Neuronal stem cell (in vitro differentiated cells): ENCODE measurements at regions not wholly inside any gene's neighbourhood (a gene's known extent, or its start where the extent isn't known, plus 50 kb on each side); places are given as distances from the start of the nearest gene placed in this dataset.

Experiments
- DNase-seq: peaks from one replicate; pipeline ENCODE4 v3.0.0-alpha.2; 2013; ENCODE audit warnings: low spot score
- H2AFZ ChIP-seq: one replicate; pipeline ENCODE4 v1.6.1; 2013; ENCODE audit warnings: mild to moderate bottlenecking, low read length, inconsistent platforms
- H2AK5ac ChIP-seq: 2 replicates; pipeline ENCODE4 v1.6.1; 2013; ENCODE audit warnings: low read depth, mild to moderate bottlenecking, inconsistent platforms, low read length, moderate library complexity, mixed read lengths
- H2BK120ac ChIP-seq: 2 replicates; pipeline ENCODE4 v1.6.1; 2013; ENCODE audit warnings: low read depth, mild to moderate bottlenecking, inconsistent platforms, low read length, moderate library complexity, mixed read lengths
- H2BK12ac ChIP-seq: one replicate; pipeline ENCODE4 v1.6.1; 2013; ENCODE audit warnings: low read length, inconsistent platforms
- H2BK15ac ChIP-seq: 2 replicates; pipeline ENCODE4 v1.6.1; 2013; ENCODE audit warnings: mild to moderate bottlenecking, low read length, inconsistent platforms, mixed read lengths
- H2BK5ac ChIP-seq: one replicate; pipeline ENCODE4 v1.6.1; 2013; ENCODE audit warnings: inconsistent platforms, mild to moderate bottlenecking, low read length, moderate library complexity
- H3K14ac ChIP-seq: one replicate; pipeline ENCODE4 v1.6.1; 2013; ENCODE audit warnings: low read length, inconsistent platforms
- H3K18ac ChIP-seq: 2 replicates; pipeline ENCODE4 v1.6.1; 2013; ENCODE audit warnings: low read length, inconsistent platforms
- H3K23ac ChIP-seq: 2 replicates; pipeline ENCODE4 v1.6.1; 2013; ENCODE audit warnings: low read depth, mild to moderate bottlenecking, mixed read lengths, low read length, inconsistent platforms; ENCODE audit not compliant: poor library complexity
- H3K27ac ChIP-seq: replicated peaks from 3 replicates; pipeline ENCODE4 v1.5.1; 2013; ENCODE audit warnings: low read length, inconsistent platforms
- H3K27me3 ChIP-seq, 3 experiments: 2 replicates each; pipeline ENCODE4 v1.6.1; 2013; ENCODE audit warnings: low read length in 3 of 3, mild to moderate bottlenecking in 2 of 3, inconsistent platforms in 1 of 3, low read depth in 1 of 3, mixed read lengths in 1 of 3, moderate library complexity in 1 of 3; ENCODE audit not compliant: control insufficient read depth in 3 of 3, insufficient read depth in 3 of 3
- H3K36me3 ChIP-seq, 2 donors: replicated peaks in 1 of 2; 2 replicates each; pipeline ENCODE4 v1.6.1; 2013; ENCODE audit warnings: low read length in 2 of 2; ENCODE audit not compliant: control insufficient read depth in 2 of 2, insufficient read depth in 2 of 2
- H3K4ac ChIP-seq: 2 replicates; pipeline ENCODE4 v1.6.1; 2013; ENCODE audit warnings: inconsistent platforms, mild to moderate bottlenecking, low read length, moderate library complexity
- H3K4me1 ChIP-seq, 2 donors: 1 replicate in 1 of 2; 2 replicates in 1 of 2; pipeline ENCODE4 v1.6.1; 2013; ENCODE audit warnings: low read length in 2 of 2, low read depth in 1 of 2; ENCODE audit not compliant: control insufficient read depth in 2 of 2, insufficient read depth in 1 of 2
- H3K4me2 ChIP-seq: one replicate; pipeline ENCODE4 v1.6.1; 2013; ENCODE audit warnings: mild to moderate bottlenecking, low read length, inconsistent platforms; ENCODE audit not compliant: insufficient read depth, poor library complexity, severe bottlenecking
- H3K4me3 ChIP-seq, 2 donors: 2 replicates each; pipeline ENCODE4 v1.5.1; 2013; ENCODE audit warnings: low read length in 2 of 2, mild to moderate bottlenecking in 2 of 2, inconsistent platforms in 1 of 2, moderate library complexity in 1 of 2
- H3K79me1 ChIP-seq: one replicate; pipeline ENCODE4 v1.6.1; 2013; ENCODE audit warnings: low read depth, mild to moderate bottlenecking, inconsistent platforms, low read length, moderate library complexity
- H3K9ac ChIP-seq: one replicate; pipeline ENCODE4 v1.6.1; 2013; ENCODE audit warnings: mild to moderate bottlenecking, low read depth, low read length, inconsistent platforms; ENCODE audit not compliant: poor library complexity
- H3K9me3 ChIP-seq, 2 donors: replicated peaks in 1 of 2; 2 replicates each; pipeline versions ENCODE3 to v1.6.1; 2013; ENCODE audit warnings: low read length in 2 of 2, mild to moderate bottlenecking in 2 of 2, inconsistent platforms in 1 of 2, low read depth in 1 of 2, mixed read lengths in 1 of 2, moderate library complexity in 1 of 2; ENCODE audit not compliant: control insufficient read depth in 2 of 2, insufficient read depth in 1 of 2
- H4K8ac ChIP-seq: one replicate; pipeline ENCODE4 v1.6.1; 2013; ENCODE audit warnings: low read depth, mild to moderate bottlenecking, inconsistent platforms, low read length, moderate library complexity
- H4K91ac ChIP-seq: one replicate; pipeline ENCODE4 v1.6.1; 2013; ENCODE audit warnings: low read length, low read depth, mild to moderate bottlenecking, inconsistent platforms; ENCODE audit not compliant: poor library complexity
- WGBS, 2 donors: extraction: QIAGEN DNeasy Blood & Tissue Kit; methylation state at CpG; one replicate each; pipeline ENCODE4 v1.1.7; 2013; ENCODE audit warnings: missing lambda C conversion rate in 2 of 2, mixed read lengths in 1 of 2; ENCODE audit not compliant: insufficient read length in 2 of 2, insufficient replicate concordance in 1 of 2; ENCODE audit errors: extremely low coverage in 2 of 2; 5-methylcytosine and 5-hydroxymethylcytosine counted together

DNA sequence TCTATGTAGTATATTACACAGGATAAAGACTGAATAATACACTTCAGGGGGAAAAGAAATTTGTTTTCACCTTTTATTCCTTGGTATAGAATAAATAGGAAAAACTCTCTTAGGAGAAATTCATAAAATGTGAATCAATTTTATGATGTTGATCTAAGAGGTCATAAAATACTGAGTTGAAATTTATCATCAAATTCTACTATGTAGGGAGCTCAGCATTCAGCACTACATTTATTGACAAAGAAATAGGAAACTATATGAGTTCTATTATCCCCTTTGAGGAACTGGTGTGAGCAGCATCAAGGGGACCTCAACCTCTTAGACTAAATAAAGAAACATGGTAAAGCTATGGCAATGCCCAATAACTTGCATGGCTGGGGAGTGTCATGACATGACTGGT, 348.2 kb upstream of the SMIM31 start:
- H4K91ac ChIP-seq: no peak overlapping the region
- H2BK12ac ChIP-seq: no peak overlapping the region
- H3K36me3 ChIP-seq: no peaks in the 10 kb centered on the region
- no peak overlapping the region for H2BK5ac ChIP-seq
- no peak overlapping the region for H2BK15ac ChIP-seq
- H3K9ac ChIP-seq: no peak overlapping the region
- H3K14ac ChIP-seq: no peak overlapping the region
- no peaks in the 10 kb centered on the region for H3K9me3 ChIP-seq
- H3K79me1 ChIP-seq: no peaks in the 10 kb centered on the region
- DNase-seq: no peak
- H3K27ac ChIP-seq: no peak overlapping the region
- no peak overlapping the region for H3K4ac ChIP-seq
- no peak overlapping the region for H2BK120ac ChIP-seq
- no peaks in the 10 kb centered on the region for H3K4me1 ChIP-seq
- no peak overlapping the region for H3K4me2 ChIP-seq
- H2AFZ ChIP-seq: no peak overlapping the region
- no peak overlapping the region for H3K23ac ChIP-seq
- H2AK5ac ChIP-seq: no peak overlapping the region
- no peak overlapping the region for H3K18ac ChIP-seq
- no peak overlapping the region for H3K4me3 ChIP-seq
- no peaks in the 10 kb centered on the region for H3K27me3 ChIP-seq
- H4K8ac ChIP-seq: no peak overlapping the region

DNA sequence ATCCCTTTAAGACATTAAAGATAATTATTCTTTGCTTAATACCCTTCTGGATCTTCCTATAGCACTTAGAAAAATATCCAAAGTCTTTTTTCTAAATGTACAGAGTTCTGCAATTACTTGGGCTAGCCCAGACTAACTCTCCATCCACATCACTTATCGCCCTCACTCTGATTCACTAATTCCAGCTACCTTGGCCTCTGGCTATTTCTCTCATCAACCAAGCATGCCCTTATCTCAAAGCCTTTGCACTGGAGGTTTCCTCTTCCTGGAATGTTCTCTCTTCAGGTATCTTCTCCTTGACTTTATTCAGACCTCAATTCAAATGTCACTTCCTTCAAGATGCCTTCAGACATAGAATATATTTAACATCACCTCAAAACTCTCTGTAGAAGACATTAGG, 345.1 kb upstream of the SMIM31 start:
- H2BK12ac ChIP-seq: no peak overlapping the region
- no peak overlapping the region for H3K18ac ChIP-seq
- H2BK5ac ChIP-seq: no peak overlapping the region
- no peak overlapping the region for H4K8ac ChIP-seq
- no peak overlapping the region for H3K23ac ChIP-seq
- H3K4me3 ChIP-seq: no peak overlapping the region
- no peaks in the 10 kb centered on the region for H3K9me3 ChIP-seq
- H3K79me1 ChIP-seq: no peaks in the 10 kb centered on the region
- no peak overlapping the region for H4K91ac ChIP-seq
- no CpG with 5 or more reads among the region's 1 CpG for WGBS, 2 donors
- H3K4me2 ChIP-seq: no peak overlapping the region
- H2AK5ac ChIP-seq: no peak overlapping the region
- no peak for DNase-seq
- H3K4ac ChIP-seq: no peak overlapping the region
- no peaks in the 10 kb centered on the region for H3K4me1 ChIP-seq
- H3K14ac ChIP-seq: no peak overlapping the region
- no peak overlapping the region for H3K9ac ChIP-seq
- no peak overlapping the region for H2BK15ac ChIP-seq
- H2AFZ ChIP-seq: no peak overlapping the region
- H3K27ac ChIP-seq: no peak overlapping the region
- no peak overlapping the region for H2BK120ac ChIP-seq
- H3K36me3 ChIP-seq: no peaks in the 10 kb centered on the region
- no peaks in the 10 kb centered on the region for H3K27me3 ChIP-seq

DNA sequence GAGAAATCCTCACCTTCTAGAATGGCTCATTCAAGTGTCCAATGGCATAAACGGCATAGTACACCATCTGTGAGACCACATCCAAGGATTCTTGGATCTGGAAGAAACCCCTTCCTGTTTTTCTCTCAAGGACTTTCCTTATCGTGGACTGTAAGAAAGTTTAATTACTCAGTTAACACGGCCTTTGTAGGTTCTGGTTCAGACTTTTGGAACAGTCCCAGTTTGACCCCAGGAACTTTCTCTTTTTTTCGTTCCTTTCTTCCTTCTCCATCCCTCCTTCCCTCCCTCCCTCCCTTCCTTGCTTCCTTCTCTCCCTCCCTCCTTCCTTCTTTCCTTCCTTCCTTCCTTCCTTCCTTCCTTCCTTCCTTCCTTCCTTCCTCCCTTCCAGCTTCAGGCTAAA, 343.5 kb upstream of the SMIM31 start:
- Histone ChIP-seq H2BK12ac (no peak overlapping the region), H3K14ac (no peak overlapping the region), H2AFZ (no peak overlapping the region), H3K9me3 (no peaks in the 10 kb centered on the region), H3K23ac (no peak overlapping the region), H3K36me3 (no peaks in the 10 kb centered on the region), H3K4me3 (no peak overlapping the region), H2BK120ac (no peak overlapping the region), H3K4me1 (no peaks in the 10 kb centered on the region), H4K8ac (no peak overlapping the region), H2AK5ac (no peak overlapping the region), H3K27ac (no peak overlapping the region), H3K4ac (no peak overlapping the region), H2BK15ac (no peak overlapping the region), H2BK5ac (no peak overlapping the region), H3K27me3 (no peaks in the 10 kb centered on the region), H3K9ac (no peak overlapping the region), H3K4me2 (no peak overlapping the region), H3K18ac (no peak overlapping the region), H3K79me1 (no peaks in the 10 kb centered on the region), H4K91ac (no peak overlapping the region)
- DNase-seq: no peak
- no CpG with 5 or more reads among the region's 4 CpGs for WGBS, 2 donors

DNA sequence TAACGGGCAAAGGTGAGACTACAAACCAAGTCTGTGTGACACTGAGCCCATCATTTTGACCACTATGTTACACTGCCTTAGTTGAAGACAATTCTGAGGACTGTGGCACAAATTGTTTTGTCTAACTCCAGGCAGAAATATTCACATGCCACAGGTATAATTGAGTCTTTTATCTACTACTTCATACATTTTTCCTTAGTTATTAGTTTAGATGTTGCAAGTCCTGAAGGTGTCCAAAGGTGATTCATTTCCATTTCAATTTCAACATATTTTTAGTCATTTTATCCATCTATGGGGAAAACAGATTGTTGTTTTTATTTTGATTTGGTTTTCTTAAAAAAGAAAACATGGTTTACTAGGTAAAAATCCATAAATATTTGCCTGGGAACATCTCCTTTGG, 341.7 kb upstream of the SMIM31 start:
- no peaks in the 10 kb centered on the region for H3K27me3 ChIP-seq
- H2AFZ ChIP-seq: no peak overlapping the region
- no peak overlapping the region for H3K9ac ChIP-seq
- no peak overlapping the region for H2AK5ac ChIP-seq
- no peak overlapping the region for H3K4ac ChIP-seq
- no peak overlapping the region for H2BK120ac ChIP-seq
- H3K23ac ChIP-seq: no peak overlapping the region
- H3K36me3 ChIP-seq: no peaks in the 10 kb centered on the region
- no peak overlapping the region for H3K27ac ChIP-seq
- no CpG with 5 or more reads among the region's 1 CpG for WGBS, 2 donors
- H3K9me3 ChIP-seq: peaks cover 0 to 2% of the 10 kb centered on the region in 2 donors
- no peak overlapping the region for H4K91ac ChIP-seq
- H2BK12ac ChIP-seq: no peak overlapping the region
- H3K14ac ChIP-seq: no peak overlapping the region
- no peak for DNase-seq
- H2BK15ac ChIP-seq: no peak overlapping the region
- no peak overlapping the region for H2BK5ac ChIP-seq
- H3K4me1 ChIP-seq: no peaks in the 10 kb centered on the region
- H3K4me2 ChIP-seq: no peak overlapping the region
- H4K8ac ChIP-seq: no peak overlapping the region
- no peak overlapping the region for H3K18ac ChIP-seq
- no peaks in the 10 kb centered on the region for H3K79me1 ChIP-seq
- no peak overlapping the region for H3K4me3 ChIP-seq
